PC-9 (cell line): ENCODE measurements at regions not wholly inside any gene's neighbourhood (a gene's known extent, or its start where the extent isn't known, plus 50 kb on each side); places are given as distances from the start of the nearest gene placed in this dataset.

Experiments used
- CTCF ChIP-seq: fragments of 200-600 bp; sonication (generic); conservative IDR thresholded peaks from 2 replicates; pipeline ENCODE4 v1.6.1; 2017; ENCODE audit warnings: mixed run types, antibody characterized with exemption, mild to moderate bottlenecking, moderate library complexity
- EZH2 ChIP-seq: fragments of 200-600 bp; sonication (generic); IDR thresholded peaks from 2 replicates; pipeline ENCODE4 v1.8.0; 2017; ENCODE audit warnings: antibody characterized with exemption, low read depth

- TF ChIP-seq CTCF = no peak
- no peak for TF ChIP-seq EZH2
Observed at GRCh38 chr5:57724836-57725235, 242.2 kb upstream of the ACTBL2 start.
